CMK (cell line): ENCODE measurements at regions not wholly inside any gene's neighbourhood (a gene's known extent, or its start where the extent isn't known, plus 50 kb on each side); places are given as distances from the start of the nearest gene placed in this dataset.

Source experiments
- DNase-seq: peaks from one replicate; pipeline ENCODE4 v3.0.0-alpha.2; 2010; ENCODE audit warnings: low read depth

DNA sequence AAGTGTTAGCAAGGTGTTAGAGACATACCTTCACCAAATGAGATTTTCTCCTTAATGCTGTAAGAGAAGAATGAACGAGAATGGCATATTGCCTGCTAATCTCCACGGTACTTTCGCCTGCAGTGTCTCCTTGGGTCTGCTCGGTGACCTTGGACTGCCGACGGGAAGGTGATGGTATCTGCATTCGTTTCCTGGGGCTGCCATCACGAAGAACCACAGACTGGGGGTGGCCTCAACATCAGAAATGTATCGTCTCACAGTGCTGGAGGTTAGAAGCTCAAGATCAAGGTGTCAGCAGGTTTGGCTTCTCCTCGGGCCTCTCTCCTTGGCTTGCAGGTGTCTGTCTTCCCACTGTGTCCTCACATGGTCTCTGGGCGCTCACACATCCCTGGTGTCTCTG is 86.3 kb upstream of the TNRC6C start:
- no peak for DNase-seq

GRCh38 chr17:77872714-77873499 is 85.6 kb upstream of the TNRC6C start:
- DNase-seq, result no peak

- DNase-seq, result no peak
These were observed 84.8 kb upstream of the TNRC6C start for GRCh38 chr17:77873500-77874302.

DNA sequence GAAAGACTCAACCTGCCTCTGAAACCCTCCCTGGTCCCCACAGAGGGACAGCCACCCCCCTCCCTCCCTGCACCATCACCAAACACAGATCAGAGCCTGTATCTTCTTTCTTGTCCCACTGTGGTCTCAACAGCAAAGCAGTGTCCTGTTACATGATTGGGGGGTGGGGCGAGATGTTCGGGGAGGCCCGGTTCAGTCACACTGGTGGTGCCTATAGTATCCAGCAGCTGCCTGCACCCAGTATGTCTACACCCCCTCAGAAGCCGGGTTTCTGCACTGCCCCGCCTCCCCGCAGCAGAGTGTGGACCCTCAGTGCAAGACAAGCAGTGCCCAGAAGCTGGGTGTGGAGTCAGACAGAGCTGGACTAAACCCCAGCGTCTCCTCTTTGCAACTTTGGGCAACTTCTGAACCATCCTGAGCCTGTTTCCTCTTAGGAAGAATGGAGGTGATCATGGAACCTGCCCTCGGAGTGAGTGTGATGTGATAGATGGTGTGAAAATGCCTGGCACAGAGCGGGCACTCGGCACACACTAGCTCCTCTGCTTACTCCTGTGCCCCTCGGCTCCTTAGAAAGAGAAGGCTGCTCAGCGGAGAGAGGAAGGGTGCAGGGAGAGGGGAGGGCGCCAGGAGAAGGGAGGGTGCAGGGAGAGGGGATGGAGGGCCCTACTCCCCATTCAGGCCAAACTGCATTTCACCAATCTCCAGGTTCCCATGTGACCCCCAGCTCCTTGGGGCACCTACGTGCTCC is 84.0 kb upstream of the TNRC6C start:
- no peak for DNase-seq

DNA sequence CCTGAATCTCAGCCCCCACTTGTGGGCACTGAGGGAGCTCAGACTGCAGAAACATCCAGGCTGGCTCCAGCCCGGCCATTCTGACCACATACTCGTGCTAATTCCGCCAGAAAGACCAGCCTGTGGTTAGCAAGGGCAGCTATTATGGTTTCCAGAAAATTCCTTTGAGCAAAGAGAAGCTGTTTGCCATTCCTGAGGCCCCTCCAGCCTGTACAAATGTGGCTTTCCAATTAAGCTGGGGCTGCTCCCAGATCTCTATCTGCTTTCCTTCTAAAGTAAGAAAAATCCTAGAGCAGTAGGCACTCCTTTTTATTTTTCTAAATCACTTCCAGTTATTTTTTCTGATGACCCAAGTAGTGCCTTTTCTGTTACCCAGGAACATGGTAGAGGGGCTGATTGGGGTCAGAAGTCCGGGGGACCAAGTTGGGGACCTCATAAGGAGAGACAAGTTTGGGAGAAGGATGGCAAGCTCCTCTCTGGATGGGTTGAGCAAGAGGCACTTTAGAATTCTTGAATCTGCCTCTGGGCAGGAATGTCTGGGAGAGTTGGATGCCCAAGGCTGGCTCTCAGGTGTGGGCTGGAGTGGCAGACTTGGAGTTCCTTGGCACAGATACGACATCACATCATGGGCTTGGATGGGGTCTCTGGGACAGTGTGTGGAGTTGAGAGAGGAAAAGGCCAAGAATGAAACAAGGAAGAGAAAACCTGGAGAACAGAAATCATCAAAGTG is 83.3 kb upstream of the TNRC6C start:
- DNase-seq, result no peak

DNA sequence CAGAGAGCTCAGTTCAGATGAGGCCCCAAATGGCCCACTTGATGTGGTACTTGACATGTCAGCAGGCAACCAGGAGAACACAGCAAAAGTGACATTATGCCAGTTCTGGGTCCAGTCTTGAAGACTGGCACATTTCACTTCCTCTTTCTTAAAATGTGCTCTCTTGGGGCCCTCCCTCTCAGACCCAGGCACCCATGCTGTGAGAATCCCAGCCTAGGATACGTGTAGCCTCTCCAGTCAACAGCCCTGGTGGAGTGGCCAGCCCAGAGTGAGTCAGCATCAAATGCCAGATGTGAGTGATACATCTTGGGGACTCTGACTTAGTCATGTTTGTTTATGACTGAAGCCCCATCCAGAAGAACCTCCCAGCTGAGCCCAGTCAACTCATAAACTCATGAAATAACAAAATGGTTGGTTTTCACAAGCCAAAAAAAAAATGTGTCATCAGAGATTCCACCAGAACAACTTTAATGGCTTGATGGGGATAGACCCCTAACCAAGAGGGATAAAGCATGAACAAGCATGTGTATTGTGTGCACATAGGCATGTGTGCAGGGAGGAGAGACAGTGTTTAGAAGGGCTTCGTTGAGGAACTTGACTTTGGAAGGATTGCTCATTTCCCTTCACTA is 82.5 kb upstream of the TNRC6C start:
- no peak for DNase-seq

DNA sequence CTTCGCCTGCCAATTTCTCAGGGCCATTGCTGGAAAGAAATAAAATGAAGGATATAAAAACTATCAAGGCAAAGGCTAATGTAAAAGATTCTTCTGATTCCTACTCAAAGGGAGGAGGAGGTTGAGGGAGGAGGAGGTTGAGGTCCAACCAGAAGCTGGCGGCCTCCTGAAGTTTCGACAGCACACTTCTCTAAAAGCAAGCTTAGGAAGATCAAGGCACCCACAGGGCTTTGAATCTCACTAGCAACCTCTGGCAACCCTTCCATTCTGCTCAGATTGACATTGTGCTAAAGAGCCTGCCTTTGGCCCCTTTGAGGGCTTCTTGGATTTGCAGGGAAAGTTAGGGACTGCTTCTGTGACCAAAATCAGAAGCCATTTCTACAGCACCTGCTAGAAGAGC is 81.5 kb upstream of the TNRC6C start:
- DNase-seq, result no peak

DNA sequence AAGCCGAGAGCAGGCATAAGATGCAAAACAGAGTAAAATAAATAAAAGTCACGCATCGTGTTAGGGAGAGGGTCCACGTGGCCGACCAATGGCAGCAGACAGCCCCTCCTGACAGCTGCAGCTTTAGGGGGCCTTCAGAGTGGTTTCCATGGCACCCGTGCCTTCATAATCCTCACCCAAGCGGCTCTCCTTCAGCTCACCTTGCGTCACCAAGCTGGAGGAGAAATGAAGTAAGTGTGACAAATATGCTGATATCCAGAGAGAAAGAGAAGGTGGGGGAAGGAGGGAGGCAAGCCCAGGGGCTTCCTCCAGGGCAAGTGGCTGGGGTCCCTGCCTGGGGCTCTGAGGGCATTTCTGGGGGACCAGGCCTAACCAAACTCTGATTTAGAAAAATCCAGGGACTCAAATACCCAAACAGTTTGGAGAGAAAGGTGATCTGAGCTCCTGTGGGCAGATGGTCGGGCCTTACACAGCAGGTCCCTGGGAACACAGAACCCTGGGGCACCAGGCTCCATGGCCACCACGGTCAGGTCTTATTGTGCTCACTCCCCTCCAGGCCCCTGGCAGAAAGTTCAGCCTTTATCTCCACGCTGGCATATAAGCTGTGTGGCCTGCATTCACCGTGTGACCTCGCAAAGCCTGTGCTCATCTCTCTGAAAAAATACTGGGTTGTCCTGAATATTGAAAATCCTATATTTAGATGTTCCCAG is 80.7 kb upstream of the TNRC6C start:
- DNase-seq, result no peak

- DNase-seq, result no peak
These were observed 79.1 kb upstream of the TNRC6C start for GRCh38 chr17:77879226-77879895.

DNA sequence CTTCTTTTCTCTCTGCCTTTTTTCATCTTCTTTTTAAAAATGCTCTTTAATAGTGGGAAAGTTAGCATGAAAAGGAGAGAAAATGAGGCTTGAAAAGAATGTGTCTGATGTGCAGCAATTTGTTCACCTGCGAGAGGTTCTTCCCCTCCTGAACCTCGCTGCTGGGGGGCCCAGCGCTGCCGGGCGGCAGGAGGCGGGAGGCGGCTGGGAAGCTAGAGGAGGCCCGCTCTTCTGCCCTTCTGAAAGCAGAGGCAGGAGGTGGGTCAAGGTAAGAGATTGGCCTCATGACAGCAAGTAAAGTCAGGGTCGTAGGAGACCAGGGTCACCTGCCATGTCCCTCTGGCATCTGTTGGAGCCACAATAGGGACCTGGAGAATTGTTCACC is 78.6 kb upstream of the TNRC6C start:
- no peak for DNase-seq

- DNase-seq, result no peak
These were observed 77.6 kb upstream of the TNRC6C start for GRCh38 chr17:77880711-77881450.

- DNase-seq, result peak; percentile 63
These were observed 77.0 kb upstream of the TNRC6C start for GRCh38 chr17:77881545-77881944.

DNA sequence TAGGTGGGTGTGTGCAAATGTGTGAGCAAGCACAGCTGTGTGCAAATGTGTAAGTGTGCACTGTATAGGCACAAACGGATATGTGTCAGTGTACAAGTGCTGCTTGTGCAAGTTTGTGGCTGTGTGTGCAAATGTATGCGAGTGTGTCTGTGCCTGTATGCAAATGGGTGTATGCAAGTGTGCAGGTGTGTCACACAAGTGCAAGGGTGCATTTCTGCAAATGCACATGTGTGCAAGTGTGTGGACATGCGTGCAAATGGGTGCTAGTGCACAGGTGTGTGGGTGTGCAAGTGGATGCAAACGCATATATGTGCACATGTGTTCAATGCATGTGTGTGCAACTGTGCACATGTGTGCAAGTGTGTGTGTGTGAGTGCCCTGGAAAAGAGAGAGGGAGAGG is 76.5 kb upstream of the TNRC6C start:
- DNase-seq, result no peak

GRCh38 chr17:77882481-77883212 is 75.9 kb upstream of the TNRC6C start:
- DNase-seq, result peak; percentile 52

DNA sequence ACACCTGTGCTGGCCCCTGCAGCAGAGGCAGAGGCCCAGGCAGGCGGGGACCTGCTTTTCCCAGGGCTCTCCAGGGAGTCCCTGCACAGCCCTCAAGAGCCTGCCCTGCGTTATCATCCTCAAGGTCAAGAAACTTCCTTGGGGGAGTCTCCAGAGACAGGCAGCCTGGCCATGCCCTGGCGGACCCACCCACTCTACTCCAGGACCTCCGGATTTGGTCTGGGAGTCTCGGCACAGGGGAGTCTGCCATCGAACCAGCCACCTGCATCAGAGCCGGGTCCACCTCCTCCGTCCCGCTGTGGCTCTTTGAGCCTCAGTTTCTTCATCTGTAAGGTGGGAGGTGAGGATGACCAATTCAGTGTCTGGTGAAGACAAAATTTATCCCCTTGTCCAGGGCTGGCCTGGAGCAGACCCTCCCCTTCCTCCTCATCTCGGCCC is 75.3 kb upstream of the TNRC6C start:
- no peak for DNase-seq

- DNase-seq, result no peak
These were observed 74.5 kb upstream of the TNRC6C start for GRCh38 chr17:77884019-77884418.

DNA sequence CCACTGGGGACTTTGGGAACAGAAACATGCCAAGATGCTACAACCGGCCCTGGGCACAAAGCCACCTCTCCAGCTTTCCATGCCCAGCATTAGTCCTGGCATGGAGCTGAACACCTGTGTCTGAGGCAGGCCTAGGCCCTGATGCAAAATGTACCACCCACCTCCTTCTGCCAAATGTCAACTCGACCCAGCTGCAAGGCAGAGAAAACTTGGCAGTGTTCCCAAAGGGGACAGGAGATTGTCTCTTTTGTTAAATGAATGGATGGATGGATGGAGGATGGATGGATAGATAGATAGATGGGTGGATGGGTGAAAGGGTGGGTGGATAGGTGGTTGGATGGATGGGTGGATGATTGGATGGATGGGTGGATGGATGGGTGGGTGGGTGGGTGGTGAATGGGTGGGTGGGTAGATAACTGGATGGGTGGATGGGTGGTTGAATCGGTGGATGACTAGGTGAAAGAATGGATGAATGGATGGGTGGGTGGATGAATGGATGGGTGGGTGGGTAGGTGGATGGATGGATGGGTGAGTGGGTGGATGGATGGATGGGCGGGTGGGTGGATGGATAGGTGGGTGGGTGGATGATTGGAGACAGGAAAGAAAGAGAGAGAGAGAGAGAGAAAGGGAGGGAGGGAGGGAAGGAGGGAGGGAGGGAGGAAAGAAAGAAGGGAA is 73.4 kb upstream of the TNRC6C start:
- no peak for DNase-seq

GRCh38 chr17:77885678-77886386 is 72.7 kb upstream of the TNRC6C start:
- no peak for DNase-seq
